Activated CD8-positive, alpha-beta T cell treated with anti-CD3 and anti-CD28 coated beads, Interleukin-2, amount 10 ng/mL, durations not matched to agents 7 days and 5 days (primary cell): ENCODE measurements at regions not wholly inside any gene's neighbourhood (a gene's known extent, or its start where the extent isn't known, plus 50 kb on each side); places are given as distances from the start of the nearest gene placed in this dataset.
"Not testable (repeated sequence)": the region's sequence is repeated elsewhere in the genome, so short reads cannot be mapped to it uniquely, and the experiment has no call there.

Source experiments
- ATAC-seq: fragments of 150-1000 bp; cut with Tn5 transposase; one replicate; pipeline ENCODE4 v1.10.0; 2021; ENCODE audit warnings: moderate library complexity
- CTCF ChIA-PET: fragments of 350-600 bp; sonication (Branson Sonifier 250); formaldehyde crosslinking; loops from one replicate; lab custom pipeline; 2021; ENCODE audit warnings: antibody characterized with exemption; lab: Charles Lee
- POLR2A ChIA-PET: fragments of 350-600 bp; sonication (Branson Sonifier 250); formaldehyde crosslinking; loops from one replicate; lab custom pipeline; 2021; ENCODE audit warnings: antibody characterized with exemption; lab: Charles Lee
- DNase-seq: peaks from one replicate; pipeline ENCODE4 v3.0.0-alpha.2; 2020
- H3K27ac Mint-ChIP-seq: one replicate; pipeline ENCODE4 v1.8.0; 2021; ENCODE audit warnings: mild to moderate bottlenecking, mixed read lengths
- H3K27me3 Mint-ChIP-seq: one replicate; pipeline ENCODE4 v1.8.0; 2021; ENCODE audit warnings: low read depth, mixed read lengths
- H3K36me3 Mint-ChIP-seq: one replicate; pipeline ENCODE4 v1.8.0; 2021; ENCODE audit warnings: low read depth, mixed read lengths
- H3K4me1 Mint-ChIP-seq: one replicate; pipeline ENCODE4 v1.8.0; 2021; ENCODE audit warnings: low read depth, mixed read lengths
- H3K4me3 Mint-ChIP-seq: one replicate; pipeline ENCODE4 v1.8.0; 2021; ENCODE audit warnings: mild to moderate bottlenecking, mixed read lengths
- H3K9me3 Mint-ChIP-seq: one replicate; pipeline ENCODE4 v1.8.0; 2022; ENCODE audit warnings: mixed read lengths; ENCODE audit not compliant: insufficient read depth

GRCh38 chr12:107512391-107512790, 173.2 kb upstream of the PWP1 start:
- H3K4me3 Mint-ChIP-seq: no peak overlapping the region
- H3K36me3 Mint-ChIP-seq: no peaks in the 10 kb centered on the region
- no peak overlapping the region for H3K27ac Mint-ChIP-seq
- H3K4me1 Mint-ChIP-seq: peaks cover 14% of the 10 kb centered on the region
- no peak for ATAC-seq
- CTCF ChIA-PET: interaction anchor here (0.8 kb wide), 1 partner anchor 19 kb away, joined by 3 read pairs; no protein-coding TSS in a partner anchor
- no peaks in the 10 kb centered on the region for H3K9me3 Mint-ChIP-seq
- no peak for DNase-seq
- H3K27me3 Mint-ChIP-seq: no peaks in the 10 kb centered on the region
- POLR2A ChIA-PET: no interaction called here

- Mint-ChIP-seq H3K4me3 (no peak overlapping the region), H3K27ac (no peak overlapping the region), H3K9me3 (no peaks in the 10 kb centered on the region), H3K4me1 (peaks cover 14% of the 10 kb centered on the region), H3K27me3 (no peaks in the 10 kb centered on the region), H3K36me3 (no peaks in the 10 kb centered on the region)
- DNase-seq: no peak
- ChIA-PET POLR2A (no interaction called here), CTCF (no interaction called here)
- ATAC-seq: no peak
These were observed 172.4 kb upstream of the PWP1 start for GRCh38 chr12:107513184-107513583.

GRCh38 chr12:107513636-107514400, 171.8 kb upstream of the PWP1 start:
- DNase-seq (no peak), ATAC-seq (no peak)
- CTCF ChIA-PET: no interaction called here
- Mint-ChIP-seq H3K36me3 (no peaks in the 10 kb centered on the region), H3K4me3 (no peak overlapping the region), H3K27ac (no peak overlapping the region), H3K27me3 (no peaks in the 10 kb centered on the region), H3K9me3 (no peaks in the 10 kb centered on the region), H3K4me1 (peaks cover 14% of the 10 kb centered on the region)
- POLR2A ChIA-PET: no interaction called here

GRCh38 chr12:107514887-107515445, 170.6 kb upstream of the PWP1 start:
- ATAC-seq (no peak), DNase-seq (no peak)
- Mint-ChIP-seq H3K27me3 (no peaks in the 10 kb centered on the region), H3K36me3 (peaks cover 1% of the 10 kb centered on the region), H3K9me3 (no peaks in the 10 kb centered on the region), H3K4me3 (no peak overlapping the region), H3K4me1 (peaks cover 18% of the 10 kb centered on the region), H3K27ac (no peak overlapping the region)
- CTCF ChIA-PET: no interaction called here
- POLR2A ChIA-PET: no interaction called here

- Mint-ChIP-seq H3K4me1 (peaks cover 23% of the 10 kb centered on the region), H3K36me3 (peaks cover 7% of the 10 kb centered on the region), H3K9me3 (no peaks in the 10 kb centered on the region), H3K4me3 (no peak overlapping the region), H3K27ac (peak overlapping the region; percentile 30), H3K27me3 (no peaks in the 10 kb centered on the region)
- POLR2A ChIA-PET: no interaction called here
- DNase-seq (peak; percentile 44), ATAC-seq (peak; percentile 86)
- CTCF ChIA-PET: no interaction called here
These were observed 170.1 kb upstream of the PWP1 start for GRCh38 chr12:107515446-107515958.

- CTCF ChIA-PET, H3K27me3 Mint-ChIP-seq, H3K27ac Mint-ChIP-seq, DNase-seq, H3K4me3 Mint-ChIP-seq, H3K9me3 Mint-ChIP-seq, ATAC-seq, POLR2A ChIA-PET: not testable (repeated sequence)
- H3K4me1 Mint-ChIP-seq: peaks cover 23% of the 10 kb centered on the region
- peaks cover 20% of the 10 kb centered on the region for H3K36me3 Mint-ChIP-seq
These were observed 167.8 kb upstream of the PWP1 start for GRCh38 chr12:107517816-107518215.

GRCh38 chr12:107518868-107519267, 166.7 kb upstream of the PWP1 start:
- Mint-ChIP-seq H3K4me3 (no peak overlapping the region), H3K36me3 (peaks cover 20% of the 10 kb centered on the region), H3K9me3 (no peaks in the 10 kb centered on the region), H3K4me1 (peaks cover 23% of the 10 kb centered on the region), H3K27me3 (no peaks in the 10 kb centered on the region), H3K27ac (no peak overlapping the region)
- ChIA-PET POLR2A (no interaction called here), CTCF (no interaction called here)
- no peak for DNase-seq
- no peak for ATAC-seq

GRCh38 chr12:107519906-107520859, 165.4 kb upstream of the PWP1 start:
- DNase-seq: no peak

GRCh38 chr12:107521826-107522355, 163.7 kb upstream of the PWP1 start:
- no peak for DNase-seq
- POLR2A ChIA-PET: no interaction called here
- CTCF ChIA-PET: no interaction called here
- Mint-ChIP-seq H3K9me3 (no peaks in the 10 kb centered on the region), H3K4me1 (peaks cover 9% of the 10 kb centered on the region), H3K36me3 (peaks cover 20% of the 10 kb centered on the region), H3K4me3 (no peak overlapping the region), H3K27me3 (no peaks in the 10 kb centered on the region), H3K27ac (no peak overlapping the region)
- no peak for ATAC-seq

More at GRCh38 chr12:107519906-107520859, 165.4 kb upstream of the PWP1 start:
- Mint-ChIP-seq H3K27ac (no peak overlapping the region), H3K4me1 (peaks cover 19% of the 10 kb centered on the region), H3K9me3 (no peaks in the 10 kb centered on the region), H3K4me3 (no peak overlapping the region), H3K36me3 (peaks cover 20% of the 10 kb centered on the region), H3K27me3 (no peaks in the 10 kb centered on the region)
- POLR2A ChIA-PET: no interaction called here
- ATAC-seq: no peak
- CTCF ChIA-PET: no interaction called here

GRCh38 chr12:107522692-107523477, 162.7 kb upstream of the PWP1 start:
- Mint-ChIP-seq H3K4me1 (peaks cover 9% of the 10 kb centered on the region), H3K9me3 (no peaks in the 10 kb centered on the region), H3K36me3 (peaks cover 20% of the 10 kb centered on the region), H3K27ac (no peak overlapping the region), H3K4me3 (no peak overlapping the region), H3K27me3 (no peaks in the 10 kb centered on the region)
- ChIA-PET POLR2A (interaction anchor here (0.7 kb wide), 1 partner anchor 91 kb away, joined by 3 read pairs; no protein-coding TSS in a partner anchor), CTCF (no interaction called here)
- no peak for ATAC-seq
- no peak for DNase-seq
